ENCODE measurements at regions not wholly inside any gene's neighbourhood (a gene's known extent, or its start where the extent isn't known, plus 50 kb on each side); places are given as distances from the start of the nearest gene placed in this dataset.

DNA sequence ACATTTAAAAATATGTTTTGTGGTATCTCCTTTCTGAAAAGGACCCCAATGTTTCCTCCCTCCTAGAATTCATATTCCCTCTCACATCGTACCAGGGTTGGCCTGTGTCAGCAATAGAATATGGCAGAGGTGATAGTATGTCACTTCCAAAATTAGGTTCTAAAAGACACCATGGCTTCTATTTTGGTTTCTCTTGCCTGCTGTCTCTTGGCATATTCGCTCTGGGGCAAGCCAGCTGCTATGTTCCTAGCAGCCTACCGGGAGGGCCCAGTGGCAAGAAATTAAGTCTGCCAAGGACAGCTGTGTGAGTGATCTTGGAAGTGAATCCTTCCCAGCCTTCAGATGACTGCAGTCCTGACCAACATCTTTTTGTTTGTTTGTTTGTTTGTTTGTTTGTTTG, 92.9 kb upstream of the PPM1J start:
- ATAC-seq (replicated peaks in 1 of 2), result no peak
- DNase-seq, result no peak
- no peaks in the 10 kb centered on the region for H3K36me3 Mint-ChIP-seq (ENCODE audit: insufficient read depth in 2 of 2)
- H3K4me3 Mint-ChIP-seq, result no peak overlapping the region
- H3K27me3 Mint-ChIP-seq (ENCODE audit: low read depth), result peaks cover 6% of the 10 kb centered on the region
- no peaks in the 10 kb centered on the region for H3K9me3 Mint-ChIP-seq
- no peak overlapping the region for H3K27ac Mint-ChIP-seq
- H3K4me1 Mint-ChIP-seq (ENCODE audit: low read depth), result no peaks in the 10 kb centered on the region

DNA sequence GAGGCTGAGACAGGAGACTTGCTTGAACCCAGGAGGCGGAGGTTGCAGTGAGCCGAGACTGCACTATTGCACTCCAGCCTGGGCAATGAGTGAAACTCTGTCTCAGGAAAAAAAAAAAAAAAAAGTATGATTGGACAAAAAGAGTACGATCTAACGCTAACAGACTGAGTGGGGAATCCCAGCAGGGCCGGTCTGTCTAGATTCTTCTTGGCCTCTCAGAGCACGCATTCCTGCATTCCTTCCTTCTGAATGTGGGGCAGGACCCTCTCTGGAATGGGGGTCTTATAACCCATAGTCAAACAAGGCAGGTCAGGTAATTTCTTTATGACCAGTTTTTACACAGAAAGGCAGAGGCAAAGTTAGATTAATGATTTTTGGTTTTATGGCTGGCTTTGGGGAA, 92.0 kb upstream of the PPM1J start:
- no peaks in the 10 kb centered on the region for H3K36me3 Mint-ChIP-seq (ENCODE audit: insufficient read depth in 2 of 2)
- no peak overlapping the region for H3K4me3 Mint-ChIP-seq
- H3K4me1 Mint-ChIP-seq (ENCODE audit: low read depth), result no peaks in the 10 kb centered on the region
- no peak overlapping the region for H3K27ac Mint-ChIP-seq
- H3K27me3 Mint-ChIP-seq (ENCODE audit: low read depth), result peaks cover 6% of the 10 kb centered on the region
- ATAC-seq (replicated peaks in 1 of 2) (no peak), DNase-seq (no peak)
- H3K9me3 Mint-ChIP-seq, result no peaks in the 10 kb centered on the region

DNA sequence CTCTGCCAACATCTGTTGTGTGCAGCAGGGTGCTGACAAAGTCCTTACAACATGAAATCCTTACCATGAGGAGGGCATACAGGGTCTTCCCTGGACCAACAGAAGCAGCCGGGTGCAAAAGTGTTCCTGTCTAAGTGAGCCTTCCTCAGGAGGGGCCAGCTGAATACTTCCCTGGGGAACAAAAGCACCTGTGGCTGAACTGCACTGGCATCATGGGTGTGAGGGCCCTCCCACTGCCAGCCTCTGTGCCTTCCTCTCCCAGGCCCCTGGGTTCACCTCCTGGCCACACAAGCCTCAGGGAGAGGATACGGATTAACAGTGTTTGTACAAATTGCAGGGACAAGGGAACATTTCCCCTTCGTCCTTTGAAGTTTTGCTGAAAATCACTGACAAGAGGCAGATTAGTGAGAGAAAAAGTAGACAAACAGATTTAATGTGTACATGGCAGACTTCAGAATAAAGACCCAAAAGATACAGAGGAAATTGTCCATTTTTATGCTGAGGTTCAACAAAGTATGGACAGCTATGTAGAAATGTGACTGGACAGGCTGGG, 91.0 kb upstream of the PPM1J start:
- no peak overlapping the region for H3K4me3 Mint-ChIP-seq
- H3K9me3 Mint-ChIP-seq, result no peaks in the 10 kb centered on the region
- ATAC-seq (replicated peaks in 1 of 2) (no peak), DNase-seq (no peak)
- H3K27ac Mint-ChIP-seq, result no peak overlapping the region
- H3K36me3 Mint-ChIP-seq (ENCODE audit: insufficient read depth in 2 of 2), result no peaks in the 10 kb centered on the region
- no peaks in the 10 kb centered on the region for H3K4me1 Mint-ChIP-seq (ENCODE audit: low read depth)
- peaks cover 4% of the 10 kb centered on the region for H3K27me3 Mint-ChIP-seq (ENCODE audit: low read depth)

DNA sequence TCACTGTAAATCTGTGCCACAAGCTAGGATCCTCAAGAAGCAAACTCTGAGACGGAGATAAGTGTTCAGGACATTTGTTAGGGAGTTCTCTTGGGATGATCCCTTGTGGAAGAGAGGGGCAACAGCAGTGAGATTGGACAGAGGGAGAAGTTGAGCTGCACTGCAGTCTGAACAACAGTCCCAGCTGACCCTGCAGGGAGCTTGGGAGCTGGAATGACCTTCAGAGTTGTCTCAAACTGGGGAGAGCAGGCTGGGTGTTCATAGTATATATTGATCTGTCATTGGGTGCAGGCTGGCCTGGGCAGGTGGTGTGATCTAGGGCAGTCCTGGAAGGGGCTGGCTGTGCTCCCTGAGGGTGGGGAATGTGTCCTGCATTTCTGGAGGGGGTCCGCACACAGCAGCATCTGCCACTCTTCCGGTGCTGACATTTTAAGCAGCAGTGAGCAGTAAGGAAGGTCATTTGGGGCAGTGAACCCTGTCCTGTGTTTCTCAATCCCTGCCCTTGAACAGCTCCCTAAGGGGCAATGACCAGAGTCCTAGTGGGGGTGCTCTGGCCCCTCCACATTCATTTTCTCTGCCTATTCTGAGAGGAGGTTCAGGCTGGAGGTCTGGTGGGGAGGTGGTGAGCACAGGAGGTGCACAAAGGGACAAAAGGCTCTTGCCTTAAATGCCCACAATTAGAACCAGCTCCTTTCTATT, 90.2 kb upstream of the PPM1J start:
- H3K27ac Mint-ChIP-seq, result no peak overlapping the region
- DNase-seq (no peak), ATAC-seq (replicated peaks in 1 of 2) (no peak)
- H3K36me3 Mint-ChIP-seq (ENCODE audit: insufficient read depth in 2 of 2), result no peaks in the 10 kb centered on the region
- no peaks in the 10 kb centered on the region for H3K4me1 Mint-ChIP-seq (ENCODE audit: low read depth)
- H3K27me3 Mint-ChIP-seq (ENCODE audit: low read depth), result no peaks in the 10 kb centered on the region
- H3K9me3 Mint-ChIP-seq, result no peaks in the 10 kb centered on the region
- no peak overlapping the region for H3K4me3 Mint-ChIP-seq

DNA sequence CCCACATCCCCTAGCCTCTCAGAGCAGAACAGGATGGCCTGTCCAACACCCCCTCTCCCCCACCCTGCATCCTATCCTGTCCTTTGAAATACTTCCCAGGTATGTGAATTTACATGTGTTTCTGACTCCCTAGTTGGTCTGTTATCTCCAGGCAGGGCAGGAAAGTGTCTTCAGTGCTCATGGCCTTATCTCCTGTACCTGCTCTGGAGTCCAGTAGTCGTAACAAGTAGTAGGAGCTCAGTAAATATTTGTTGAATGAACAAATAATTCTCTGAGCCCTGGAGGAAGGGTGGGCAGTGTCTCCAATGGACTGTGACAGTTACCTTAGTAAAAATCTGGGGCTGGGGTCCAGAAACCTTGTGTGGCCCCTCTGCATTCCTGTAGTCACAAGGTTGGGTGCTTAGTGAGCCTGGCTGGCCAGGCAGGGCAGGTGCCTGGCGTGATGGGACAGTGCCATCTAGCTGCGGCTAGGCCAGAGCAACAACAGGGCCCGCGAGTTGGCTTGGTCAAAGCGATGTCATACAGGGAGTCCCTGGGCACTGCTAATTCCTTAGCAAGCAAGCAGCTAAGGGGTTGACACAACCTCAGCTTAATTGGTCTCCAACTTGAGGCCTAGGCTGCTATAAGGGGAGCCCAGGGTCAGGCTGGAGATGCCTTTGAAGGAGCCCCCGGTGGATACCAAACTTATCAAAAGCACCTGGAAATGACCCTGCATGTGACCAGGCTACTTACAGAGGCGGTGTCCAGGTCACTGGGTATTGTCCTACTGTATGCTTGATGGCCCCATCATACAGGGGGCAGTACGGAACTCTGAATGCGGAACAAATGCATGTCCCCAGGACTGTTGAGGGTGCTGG, 89.0 kb upstream of the PPM1J start:
- Mint-ChIP-seq H3K36me3 (ENCODE audit: insufficient read depth in 2 of 2) (no peaks in the 10 kb centered on the region), H3K4me3 (no peak overlapping the region), H3K4me1 (ENCODE audit: low read depth) (no peaks in the 10 kb centered on the region), H3K9me3 (no peaks in the 10 kb centered on the region), H3K27me3 (ENCODE audit: low read depth) (no peaks in the 10 kb centered on the region), H3K27ac (no peak overlapping the region)
- DNase-seq (peak; percentile 64 to 67), ATAC-seq (replicated peaks in 1 of 2) (peak; percentile 92 to 94)

DNA sequence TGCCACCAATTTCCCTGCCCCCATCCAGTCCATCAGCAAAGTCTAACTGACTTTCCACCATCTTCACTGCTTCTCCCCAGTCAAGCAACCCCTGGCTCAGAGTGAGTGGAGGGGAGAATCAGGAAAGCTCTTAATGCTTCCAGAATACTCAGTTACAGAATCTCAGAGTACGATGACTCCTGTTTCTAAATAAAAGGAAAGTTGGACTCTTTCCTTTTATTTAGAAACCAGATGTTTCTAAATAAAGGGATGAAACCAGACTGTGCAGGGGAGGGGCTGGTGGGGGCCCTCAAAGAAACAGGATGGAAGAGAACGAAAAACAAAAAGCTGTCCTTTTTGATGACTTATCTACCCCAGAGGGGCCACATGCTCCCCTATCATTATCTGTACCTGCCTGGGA, 85.2 kb upstream of the PPM1J start:
- Mint-ChIP-seq H3K27me3 (ENCODE audit: low read depth) (no peaks in the 10 kb centered on the region), H3K27ac (no peak overlapping the region), H3K4me3 (no peak overlapping the region), H3K4me1 (ENCODE audit: low read depth) (no peaks in the 10 kb centered on the region), H3K36me3 (ENCODE audit: insufficient read depth in 2 of 2) (no peaks in the 10 kb centered on the region), H3K9me3 (no peaks in the 10 kb centered on the region)
- ATAC-seq (replicated peaks in 1 of 2) (no peak), DNase-seq (no peak)

DNA sequence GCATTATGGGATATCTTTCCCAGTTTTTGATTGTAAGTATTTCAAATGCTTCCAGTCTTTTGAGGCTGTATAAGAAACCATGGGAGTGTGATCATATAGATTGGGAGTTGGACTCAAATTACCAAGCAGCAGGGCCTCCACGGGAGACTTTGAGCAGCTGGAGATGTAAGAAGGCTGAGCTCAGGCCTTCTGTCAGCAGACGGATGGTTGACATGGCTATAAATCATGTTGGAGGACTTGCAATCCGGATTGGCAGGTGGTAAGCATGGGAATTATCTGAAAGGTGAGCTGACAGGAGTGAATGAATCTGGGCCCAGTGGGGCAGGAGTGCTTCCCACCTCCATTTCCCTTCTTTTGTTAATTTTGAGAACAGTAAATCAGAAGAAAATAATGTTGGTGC, 83.2 kb upstream of the PPM1J start:
- no peaks in the 10 kb centered on the region for H3K4me1 Mint-ChIP-seq (ENCODE audit: low read depth)
- no peaks in the 10 kb centered on the region for H3K27me3 Mint-ChIP-seq (ENCODE audit: low read depth)
- H3K36me3 Mint-ChIP-seq (ENCODE audit: insufficient read depth in 2 of 2), result no peaks in the 10 kb centered on the region
- ATAC-seq (replicated peaks in 1 of 2), result no peak
- no peaks in the 10 kb centered on the region for H3K9me3 Mint-ChIP-seq
- no peak for DNase-seq
- no peak overlapping the region for H3K27ac Mint-ChIP-seq
- H3K4me3 Mint-ChIP-seq, result no peak overlapping the region

DNA sequence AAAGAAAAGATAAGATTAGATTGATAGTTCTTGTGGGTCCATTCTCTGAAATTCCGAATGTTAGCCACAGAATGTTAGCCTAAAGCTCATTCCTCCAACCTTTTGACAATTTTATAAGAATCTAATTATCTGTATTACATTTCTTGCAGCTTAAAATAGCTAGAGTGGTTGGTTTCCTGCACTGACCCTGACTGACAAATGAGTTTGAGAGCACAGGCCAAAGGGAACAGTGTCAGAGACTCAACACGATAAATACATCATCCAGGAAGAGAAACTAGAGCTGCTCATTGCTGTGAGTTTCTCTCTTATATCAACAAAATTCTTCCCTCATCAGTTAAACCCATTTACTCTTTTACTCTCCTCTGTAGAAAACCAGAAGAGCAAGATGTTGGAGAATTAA, 82.1 kb upstream of the PPM1J start:
- H3K4me3 Mint-ChIP-seq, result no peak overlapping the region
- DNase-seq (no peak), ATAC-seq (replicated peaks in 1 of 2) (no peak)
- no peaks in the 10 kb centered on the region for H3K36me3 Mint-ChIP-seq (ENCODE audit: insufficient read depth in 2 of 2)
- H3K27me3 Mint-ChIP-seq (ENCODE audit: low read depth), result no peaks in the 10 kb centered on the region
- no peak overlapping the region for H3K27ac Mint-ChIP-seq
- H3K4me1 Mint-ChIP-seq (ENCODE audit: low read depth), result no peaks in the 10 kb centered on the region
- H3K9me3 Mint-ChIP-seq, result no peaks in the 10 kb centered on the region

DNA sequence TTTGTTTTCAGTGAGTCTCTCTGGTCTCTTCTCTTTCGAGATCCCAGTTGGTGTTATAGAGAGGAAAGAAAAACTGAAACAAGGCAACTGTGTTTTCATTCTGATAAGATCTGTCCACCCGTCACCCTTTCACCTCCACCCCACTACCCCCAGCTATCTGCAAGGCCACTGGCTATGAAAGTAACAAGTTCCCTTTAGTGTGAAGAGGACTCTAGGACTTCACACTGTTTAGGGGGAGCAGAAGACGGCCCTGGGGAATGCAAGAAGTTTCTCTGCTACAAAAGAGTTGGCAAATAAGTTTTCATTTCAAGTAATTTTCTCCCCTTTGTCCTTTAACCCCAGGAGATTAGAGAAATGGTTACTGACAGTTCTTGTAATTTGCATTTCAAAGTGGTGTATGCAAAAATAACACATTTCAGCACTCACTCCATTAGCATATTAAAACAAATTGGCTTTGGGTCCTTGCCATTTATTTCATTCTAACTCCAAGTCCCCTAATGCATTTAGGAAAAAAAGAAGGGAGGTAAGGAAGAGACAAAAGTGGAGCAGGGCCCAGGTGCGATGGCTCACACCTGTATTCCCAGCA, 79.6 kb upstream of the PPM1J start:
- Mint-ChIP-seq H3K27ac (no peak overlapping the region), H3K27me3 (ENCODE audit: low read depth) (peaks cover 3% of the 10 kb centered on the region), H3K9me3 (no peaks in the 10 kb centered on the region), H3K4me1 (ENCODE audit: low read depth) (no peaks in the 10 kb centered on the region), H3K4me3 (no peak overlapping the region), H3K36me3 (ENCODE audit: insufficient read depth in 2 of 2) (no peaks in the 10 kb centered on the region)
- ATAC-seq (replicated peaks in 1 of 2) (no peak), DNase-seq (no peak)

DNA sequence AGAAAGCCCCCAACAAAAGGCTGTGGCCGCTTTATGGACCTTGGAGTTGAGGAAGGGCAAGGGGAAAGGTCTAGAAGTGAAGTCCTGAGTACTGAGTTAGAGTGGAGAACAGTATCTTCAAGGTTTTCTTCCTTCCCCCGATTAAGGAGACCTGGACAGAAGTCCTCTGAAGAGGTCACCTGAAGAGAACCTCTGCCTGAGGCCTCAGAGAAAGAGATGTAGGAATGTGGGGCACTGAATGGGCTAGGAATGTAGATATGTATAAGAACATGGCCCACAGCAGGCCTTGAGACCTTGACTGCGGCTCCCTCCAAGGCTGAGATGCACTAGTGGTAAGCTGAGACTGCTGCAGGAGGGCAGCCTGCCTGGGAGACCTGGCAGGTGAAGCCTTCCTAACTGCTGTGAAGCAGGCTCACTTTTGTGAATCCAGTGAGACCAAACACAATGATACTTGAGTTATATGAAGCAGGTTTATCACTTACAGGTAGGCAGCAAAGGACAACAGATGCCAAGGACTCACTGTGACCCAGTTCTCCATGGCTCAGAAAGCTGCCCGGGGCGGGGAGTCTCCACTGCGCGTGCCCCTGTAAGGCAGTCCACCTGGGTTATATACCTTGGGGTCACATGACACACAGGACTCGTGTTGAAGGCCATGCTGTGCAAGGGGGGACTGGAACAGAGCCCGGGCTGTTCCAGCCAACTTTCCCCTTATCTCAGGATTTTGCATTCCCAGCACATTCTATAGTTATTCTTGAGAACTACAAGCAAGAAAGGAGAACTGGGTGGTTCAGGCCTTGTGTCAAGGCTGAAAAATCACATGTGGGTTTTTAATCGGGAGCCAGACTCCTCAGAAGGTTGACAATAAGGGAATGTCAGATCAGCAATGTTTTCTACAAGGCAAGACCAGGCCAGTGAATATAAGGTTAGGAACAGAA, 78.8 kb upstream of the PPM1J start:
- Mint-ChIP-seq H3K9me3 (no peaks in the 10 kb centered on the region), H3K27ac (no peak overlapping the region), H3K27me3 (ENCODE audit: low read depth) (peaks cover 5% of the 10 kb centered on the region), H3K36me3 (ENCODE audit: insufficient read depth in 2 of 2) (no peaks in the 10 kb centered on the region), H3K4me3 (no peak overlapping the region), H3K4me1 (ENCODE audit: low read depth) (no peaks in the 10 kb centered on the region)
- ATAC-seq (replicated peaks in 1 of 2), result no peak
- no peak for DNase-seq

DNA sequence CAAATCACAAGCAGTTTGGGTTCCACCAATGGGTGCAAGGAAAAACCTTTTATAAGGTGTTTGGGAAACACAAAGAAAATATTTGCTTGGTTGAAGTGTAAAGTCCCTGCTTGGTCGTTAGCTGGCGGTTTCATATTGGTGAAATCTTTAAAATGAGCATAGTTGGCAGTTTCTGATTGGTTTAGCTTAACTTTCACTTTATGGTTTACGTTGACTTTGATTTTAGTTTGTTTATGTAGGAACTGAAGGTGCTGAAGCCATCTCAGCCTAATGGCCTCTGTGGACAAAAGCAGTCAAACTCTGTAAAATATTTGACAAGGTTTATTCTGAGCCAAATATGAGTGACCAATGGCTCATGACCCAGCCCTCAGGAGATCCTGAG, 76.6 kb upstream of the PPM1J start:
- ATAC-seq (replicated peaks in 1 of 2), result no peak
- H3K9me3 Mint-ChIP-seq, result no peaks in the 10 kb centered on the region
- no peaks in the 10 kb centered on the region for H3K4me1 Mint-ChIP-seq (ENCODE audit: low read depth)
- H3K4me3 Mint-ChIP-seq, result no peak overlapping the region
- H3K27ac Mint-ChIP-seq, result no peak overlapping the region
- peaks cover 5% of the 10 kb centered on the region for H3K27me3 Mint-ChIP-seq (ENCODE audit: low read depth)
- H3K36me3 Mint-ChIP-seq (ENCODE audit: insufficient read depth in 2 of 2), result no peaks in the 10 kb centered on the region
- no peak for DNase-seq

DNA sequence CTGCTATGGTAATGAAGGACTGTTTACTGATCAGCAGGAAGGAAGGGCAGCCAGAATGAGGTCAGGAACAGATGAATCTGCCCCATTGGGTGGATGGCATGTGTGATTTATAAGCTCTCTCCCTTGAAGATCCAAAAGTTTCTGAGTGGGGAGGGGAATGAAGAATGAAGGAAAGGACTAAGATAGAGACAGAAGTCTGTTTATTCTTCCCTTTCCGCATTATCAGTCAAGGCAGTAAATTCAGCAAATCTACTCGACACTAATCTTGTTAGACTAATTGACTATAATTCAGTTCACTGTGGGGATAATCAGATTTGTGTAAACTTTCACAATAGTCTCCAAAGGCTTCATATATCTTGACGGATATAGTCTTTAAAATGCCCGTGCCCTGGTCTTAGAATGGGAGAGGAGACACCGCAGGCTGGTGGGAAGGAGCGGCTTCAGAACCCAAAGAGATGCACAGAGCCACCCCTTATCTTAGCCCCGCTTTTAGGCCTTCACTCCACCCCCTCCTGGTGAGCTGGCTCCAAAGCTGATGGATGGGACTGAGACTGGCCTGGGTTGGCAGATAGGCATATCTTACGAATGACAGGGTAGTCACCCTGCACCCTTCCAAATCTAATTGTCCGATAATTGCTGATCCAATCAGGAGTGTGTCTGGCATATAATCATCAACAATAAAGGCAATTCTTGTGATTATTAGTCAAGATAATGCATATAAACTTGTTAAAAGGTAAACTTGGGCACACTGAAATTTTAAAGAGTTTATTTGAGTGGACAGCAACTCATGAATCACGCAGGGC, 76.0 kb upstream of the PPM1J start:
- DNase-seq (no peak), ATAC-seq (replicated peaks in 1 of 2) (no peak)
- H3K27ac Mint-ChIP-seq, result no peak overlapping the region
- no peaks in the 10 kb centered on the region for H3K4me1 Mint-ChIP-seq (ENCODE audit: low read depth)
- H3K4me3 Mint-ChIP-seq, result no peak overlapping the region
- H3K27me3 Mint-ChIP-seq (ENCODE audit: low read depth), result peaks cover 5% of the 10 kb centered on the region
- H3K9me3 Mint-ChIP-seq, result no peaks in the 10 kb centered on the region
- H3K36me3 Mint-ChIP-seq (ENCODE audit: insufficient read depth in 2 of 2), result no peaks in the 10 kb centered on the region
